ENCODE measurements at regions not wholly inside any gene's neighbourhood (a gene's known extent, or its start where the extent isn't known, plus 50 kb on each side); places are given as distances from the start of the nearest gene placed in this dataset.

- DNase-seq, result no peak
These were observed 578.7 kb downstream of the BCOR start for GRCh38 chrX:39519030-39519488.

GRCh38 chrX:39519566-39520301, 578.0 kb downstream of the BCOR start:
- no peak for DNase-seq

- no peak for DNase-seq
These were observed 572.0 kb downstream of the BCOR start for GRCh38 chrX:39525758-39526157.

- DNase-seq, result no peak
These were observed 570.7 kb downstream of the BCOR start for GRCh38 chrX:39527025-39527424.

GRCh38 chrX:39528161-39528916, 569.4 kb downstream of the BCOR start:
- DNase-seq, result no peak

- no peak for DNase-seq
These were observed 565.0 kb downstream of the BCOR start for GRCh38 chrX:39532761-39533160.

- DNase-seq, result no peak
These were observed 562.8 kb downstream of the BCOR start for GRCh38 chrX:39534949-39535348.

- DNase-seq, result no peak
These were observed 561.5 kb downstream of the BCOR start for GRCh38 chrX:39536211-39536610.

GRCh38 chrX:39541881-39542280, 555.9 kb downstream of the BCOR start:
- no peak for DNase-seq

- no peak for DNase-seq
These were observed 555.4 kb downstream of the BCOR start for GRCh38 chrX:39542316-39542715.

- DNase-seq, result no peak
These were observed 546.9 kb downstream of the BCOR start for GRCh38 chrX:39550795-39551361.

- no peak for DNase-seq
These were observed 546.0 kb downstream of the BCOR start for GRCh38 chrX:39551762-39552161.

GRCh38 chrX:39555431-39555830, 542.3 kb downstream of the BCOR start:
- no peak for DNase-seq

- no peak for DNase-seq
These were observed 541.7 kb downstream of the BCOR start for GRCh38 chrX:39556056-39556455.

GRCh38 chrX:39559229-39559628, 538.5 kb downstream of the BCOR start:
- DNase-seq, result no peak

- no peak for DNase-seq
These were observed 537.5 kb downstream of the BCOR start for GRCh38 chrX:39560271-39560670.

GRCh38 chrX:39563178-39563577, 534.6 kb downstream of the BCOR start:
- DNase-seq, result no peak

- DNase-seq, result no peak
These were observed 533.0 kb downstream of the BCOR start for GRCh38 chrX:39564751-39565150.

- no peak for DNase-seq
These were observed 523.6 kb downstream of the BCOR start for GRCh38 chrX:39574178-39574577.

- no peak for DNase-seq
These were observed 521.5 kb downstream of the BCOR start for GRCh38 chrX:39576041-39576872.

- DNase-seq, result no peak
These were observed 520.4 kb downstream of the BCOR start for GRCh38 chrX:39577206-39577984.
